ENCODE measurements at regions not wholly inside any gene's neighbourhood (a gene's known extent, or its start where the extent isn't known, plus 50 kb on each side); places are given as distances from the start of the nearest gene placed in this dataset.
A peak's percentile ranks its signal among the peaks of the same experiment; 100 is the strongest.
"Not testable (repeated sequence)": the region's sequence is repeated elsewhere in the genome, so short reads cannot be mapped to it uniquely, and the experiment has no call there.

GRCh38 chr3:148510561-148510960 is 187.1 kb upstream of the AGTR1 start:
- no peak for DNase-seq (ENCODE audit: low read depth)
- H3K4me3 ChIP-seq (ENCODE audit: control insufficient read depth, low read depth, low read length) = no peak overlapping the region
- no peak for TF ChIP-seq CTCF (IDR thresholded peaks at IDR 0.05; ENCODE audit: control insufficient read depth, insufficient read depth, low read depth, low read length, missing control alignments)

GRCh38 chr3:148512648-148513047 is 185.1 kb upstream of the AGTR1 start:
- no peak for TF ChIP-seq CTCF (IDR thresholded peaks at IDR 0.05; ENCODE audit: control insufficient read depth, insufficient read depth, low read depth, low read length, missing control alignments)
- no peak overlapping the region for H3K4me3 ChIP-seq (ENCODE audit: control insufficient read depth, low read depth, low read length)
- DNase-seq (ENCODE audit: low read depth) = no peak

- TF ChIP-seq CTCF (IDR thresholded peaks at IDR 0.05; ENCODE audit: control insufficient read depth, insufficient read depth, low read depth, low read length, missing control alignments) = no peak
- no peak overlapping the region for H3K4me3 ChIP-seq (ENCODE audit: control insufficient read depth, low read depth, low read length)
- DNase-seq (ENCODE audit: low read depth) = peak; percentile 7
Observed at GRCh38 chr3:148513096-148513543, 184.6 kb upstream of the AGTR1 start.

- no peak overlapping the region for H3K4me3 ChIP-seq (ENCODE audit: control insufficient read depth, low read depth, low read length)
- no peak for DNase-seq (ENCODE audit: low read depth)
- no peak for TF ChIP-seq CTCF (IDR thresholded peaks at IDR 0.05; ENCODE audit: control insufficient read depth, insufficient read depth, low read depth, low read length, missing control alignments)
Observed at GRCh38 chr3:148518520-148518919, 179.2 kb upstream of the AGTR1 start.

GRCh38 chr3:148525621-148526020 is 172.1 kb upstream of the AGTR1 start:
- not testable (repeated sequence) for DNase-seq (ENCODE audit: low read depth); H3K4me3 ChIP-seq (ENCODE audit: control insufficient read depth, low read depth, low read length)

GRCh38 chr3:148528024-148528423 is 169.7 kb upstream of the AGTR1 start:
- TF ChIP-seq CTCF (IDR thresholded peaks at IDR 0.05; ENCODE audit: control insufficient read depth, insufficient read depth, low read depth, low read length, missing control alignments) = no peak
- H3K4me3 ChIP-seq (ENCODE audit: control insufficient read depth, low read depth, low read length) = no peak overlapping the region
- no peak for DNase-seq (ENCODE audit: low read depth)

- DNase-seq (ENCODE audit: low read depth) = no peak
- no peak overlapping the region for H3K4me3 ChIP-seq (ENCODE audit: control insufficient read depth, low read depth, low read length)
- no peak for TF ChIP-seq CTCF (IDR thresholded peaks at IDR 0.05; ENCODE audit: control insufficient read depth, insufficient read depth, low read depth, low read length, missing control alignments)
Observed at GRCh38 chr3:148531836-148532235, 165.9 kb upstream of the AGTR1 start.
